SK-N-MC (cell line): ENCODE measurements at regions not wholly inside any gene's neighbourhood (a gene's known extent, or its start where the extent isn't known, plus 50 kb on each side); places are given as distances from the start of the nearest gene placed in this dataset.

Source experiments
- EZH2 ChIP-seq: fragments of 200-600 bp; sonication (generic); IDR thresholded peaks from one replicate; pipeline ENCODE4 v1.6.1; 2017; ENCODE audit warnings: antibody characterized with exemption
- POLR2AphosphoS5 ChIP-seq: IDR thresholded peaks from 2 replicates; pipeline ENCODE4 v1.6.1; 2012; ENCODE audit warnings: mild to moderate bottlenecking, low read depth, low read length, borderline replicate concordance

- TF ChIP-seq POLR2AphosphoS5 (no peak), EZH2 (no peak)
Observed at GRCh38 chr11:41980741-41981140, 521.3 kb upstream of the LRRC4C start.
